WTC11 (cell line): ENCODE measurements at regions not wholly inside any gene's neighbourhood (a gene's known extent, or its start where the extent isn't known, plus 50 kb on each side); places are given as distances from the start of the nearest gene placed in this dataset.

Source experiments
- ATAC-seq: fragments of 200-7000 bp; cut with Tn5 transposase; 2 replicates; pipeline ENCODE4 v1.10.0; 2021; ENCODE audit warnings: mild to moderate bottlenecking, moderate library complexity
- CTCF ChIA-PET: fragments of 300-600 bp; sonication (Branson Sonifier 250); formaldehyde crosslinking; loops from one replicate; lab custom pipeline; 2021; ENCODE audit warnings: antibody characterized with exemption; lab: Charles Lee
- POLR2A ChIA-PET: fragments of 350-600 bp; sonication (Branson Sonifier 250); formaldehyde crosslinking; loops from one replicate; lab custom pipeline; 2021; ENCODE audit warnings: antibody characterized with exemption; lab: Charles Lee
- DNase-seq: peaks from one replicate; pipeline ENCODE4 v3.0.0; 2021; ENCODE audit warnings: low spot score
- H3K27ac Mint-ChIP-seq: 2 replicates; pipeline ENCODE4 v1.8.0; 2021; ENCODE audit warnings: mixed read lengths
- H3K27me3 Mint-ChIP-seq: 2 replicates; pipeline ENCODE4 v1.8.0; 2021; ENCODE audit warnings: low read depth, mild to moderate bottlenecking, moderate library complexity, mixed read lengths
- H3K36me3 Mint-ChIP-seq: 2 replicates; pipeline ENCODE4 v1.8.0; 2021; ENCODE audit warnings: mixed read lengths
- H3K4me1 Mint-ChIP-seq: 2 replicates; pipeline ENCODE4 v1.8.0; 2022; ENCODE audit warnings: mixed read lengths
- H3K4me3 Mint-ChIP-seq: 2 replicates; pipeline ENCODE4 v1.8.0; 2021; ENCODE audit warnings: mild to moderate bottlenecking, moderate library complexity, mixed read lengths
- H3K9me3 Mint-ChIP-seq: 2 replicates; pipeline ENCODE4 v1.8.0; 2021; ENCODE audit warnings: mixed read lengths
- ATF1 ChIP-seq: sonication (generic); formaldehyde crosslinking; IDR thresholded peaks from 2 replicates; pipeline ENCODE4 v1.8.1; 2023; ENCODE audit warnings: mild to moderate bottlenecking, moderate library complexity, missing genetic modification reagents
- CBFB ChIP-seq: sonication (generic); formaldehyde crosslinking; IDR thresholded peaks from 2 replicates; pipeline ENCODE4 v1.8.1; 2022; ENCODE audit warnings: mild to moderate bottlenecking, low read depth, missing genetic modification reagents
- CREB1 ChIP-seq: sonication (generic); formaldehyde crosslinking; IDR thresholded peaks from 2 replicates; pipeline ENCODE4 v1.8.0; 2023; ENCODE audit warnings: mild to moderate bottlenecking, missing genetic modification reagents
- CREM ChIP-seq: sonication (generic); formaldehyde crosslinking; IDR thresholded peaks from 2 replicates; pipeline ENCODE4 v1.8.1; 2022; ENCODE audit warnings: mild to moderate bottlenecking, missing genetic modification reagents, moderate library complexity
- ELF4 ChIP-seq: sonication (generic); formaldehyde crosslinking; IDR thresholded peaks from 2 replicates; pipeline ENCODE4 v1.8.1; 2022; ENCODE audit warnings: low read depth, mild to moderate bottlenecking, moderate library complexity, missing genetic modification reagents
- GABPB1 ChIP-seq: sonication (generic); formaldehyde crosslinking; IDR thresholded peaks from 2 replicates; pipeline ENCODE4 v1.8.1; 2023; ENCODE audit warnings: mild to moderate bottlenecking, missing genetic modification reagents
- GRHL2 ChIP-seq: fragments of 250-450 bp; sonication (Bioruptor Pico); IDR thresholded peaks from 2 replicates; pipeline ENCODE4 v1.8.0; 2022; ENCODE audit warnings: mild to moderate bottlenecking, moderate library complexity; ENCODE audit not compliant: insufficient replicate concordance, severe bottlenecking
- MXD4 ChIP-seq: fragments of 250-450 bp; sonication (Bioruptor Pico); IDR thresholded peaks from 2 replicates; pipeline ENCODE4 v1.8.0; 2021; ENCODE audit warnings: mild to moderate bottlenecking, moderate library complexity, borderline replicate concordance
- NR1H2 ChIP-seq: sonication (generic); formaldehyde crosslinking; IDR thresholded peaks from 2 replicates; pipeline ENCODE4 v1.9.0; 2021; ENCODE audit warnings: mild to moderate bottlenecking, moderate library complexity, missing genetic modification reagents
- NR3C1 ChIP-seq: sonication (generic); formaldehyde crosslinking; conservative IDR thresholded peaks from 2 replicates; pipeline ENCODE4 v1.8.1; 2023; ENCODE audit warnings: low read depth, mild to moderate bottlenecking, missing genetic modification reagents
- OVOL2 ChIP-seq: fragments of 250-450 bp; sonication (Bioruptor Pico); IDR thresholded peaks from 2 replicates; pipeline ENCODE4 v1.9.0; 2021; ENCODE audit warnings: mild to moderate bottlenecking, borderline replicate concordance
- RELA ChIP-seq: sonication (generic); formaldehyde crosslinking; IDR thresholded peaks from 2 replicates; pipeline ENCODE4 v1.8.1; 2022; ENCODE audit warnings: missing genetic modification reagents, mild to moderate bottlenecking, borderline replicate concordance
- SOX15 ChIP-seq: fragments of 250-450 bp; sonication (Bioruptor Pico); IDR thresholded peaks from 2 replicates; pipeline ENCODE4 v1.9.0; 2021; ENCODE audit warnings: mild to moderate bottlenecking
- ZNF121 ChIP-seq: sonication (generic); formaldehyde crosslinking; IDR thresholded peaks from 2 replicates; pipeline ENCODE4 v1.8.0; 2023; ENCODE audit warnings: missing genetic modification reagents
- ZNF232 ChIP-seq: sonication (generic); formaldehyde crosslinking; IDR thresholded peaks from 2 replicates; pipeline ENCODE4 v1.8.0; 2022; ENCODE audit warnings: mild to moderate bottlenecking, missing genetic modification reagents
- ZNF263 ChIP-seq: sonication (generic); formaldehyde crosslinking; IDR thresholded peaks from 2 replicates; pipeline ENCODE4 v1.8.1; 2022; ENCODE audit warnings: low read depth, mild to moderate bottlenecking, moderate library complexity, missing genetic modification reagents
- ZNF317 ChIP-seq: sonication (generic); formaldehyde crosslinking; IDR thresholded peaks from 2 replicates; pipeline ENCODE4 v1.8.1; 2023; ENCODE audit warnings: low read depth, mild to moderate bottlenecking, moderate library complexity, missing genetic modification reagents, borderline replicate concordance
- ZNF396 ChIP-seq: fragments of 250-450 bp; sonication (Bioruptor Pico); IDR thresholded peaks from 2 replicates; pipeline ENCODE4 v1.8.0; 2021; ENCODE audit warnings: mild to moderate bottlenecking, moderate library complexity, borderline replicate concordance
- ZNF416 ChIP-seq: fragments of 250-450 bp; sonication (Bioruptor Pico); IDR thresholded peaks from 2 replicates; pipeline ENCODE4 v1.9.0; 2021; ENCODE audit warnings: mild to moderate bottlenecking, inconsistent platforms
- ZNF423 ChIP-seq: fragments of 250-450 bp; sonication (Bioruptor Pico); IDR thresholded peaks from 2 replicates; pipeline ENCODE4 v2.1.2; 2022; ENCODE audit warnings: mild to moderate bottlenecking, moderate library complexity
- TF ChIP-seq, protein P1 (sequence below): sonication (generic); formaldehyde crosslinking; IDR thresholded peaks from 2 replicates; pipeline ENCODE4 v1.8.1; 2022; ENCODE audit warnings: mild to moderate bottlenecking, moderate library complexity, missing genetic modification reagents
- TF ChIP-seq, protein P2 (sequence below): sonication (generic); formaldehyde crosslinking; IDR thresholded peaks from 2 replicates; pipeline ENCODE4 v1.8.0; 2022; ENCODE audit warnings: mild to moderate bottlenecking, missing genetic modification reagents
- TF ChIP-seq, protein P3 (sequence below): fragments of 250-450 bp; sonication (Bioruptor Pico); IDR thresholded peaks from 2 replicates; pipeline ENCODE4 v1.9.0; 2021; ENCODE audit warnings: moderate library complexity, mild to moderate bottlenecking, inconsistent platforms, borderline replicate concordance
- TF ChIP-seq, protein P4 (sequence below): fragments of 250-450 bp; sonication (Bioruptor Pico); IDR thresholded peaks from 2 replicates; pipeline ENCODE4 v1.9.0; 2021; ENCODE audit warnings: mild to moderate bottlenecking
- TF ChIP-seq, protein P5 (sequence below): sonication (generic); formaldehyde crosslinking; IDR thresholded peaks from 2 replicates; pipeline ENCODE4 v1.8.0; 2023; ENCODE audit warnings: mild to moderate bottlenecking, missing genetic modification reagents
- TF ChIP-seq, protein P6 (sequence below): sonication (generic); formaldehyde crosslinking; IDR thresholded peaks from 2 replicates; pipeline ENCODE4 v1.8.1; 2023; ENCODE audit warnings: mild to moderate bottlenecking, missing genetic modification reagents, moderate library complexity

DNA sequence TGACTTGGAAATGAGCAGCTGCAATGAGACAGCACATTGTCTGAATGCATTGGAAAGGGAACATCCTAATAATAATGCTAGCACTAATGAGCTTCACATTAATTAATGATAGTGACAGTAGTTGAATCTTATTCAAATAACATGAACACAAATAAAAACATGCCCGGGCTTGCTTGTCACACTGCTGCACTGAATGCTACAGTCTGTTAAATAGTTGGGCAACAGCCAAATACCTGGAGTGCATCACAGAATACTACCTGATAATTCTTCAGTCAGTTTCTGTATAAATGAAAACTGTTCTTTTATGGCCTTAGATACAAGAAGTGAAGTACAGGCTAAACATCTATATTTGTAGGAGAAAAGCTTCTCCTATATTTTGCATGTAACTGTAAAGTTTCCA is 458.7 kb downstream of the RNF144B start (continued):
- TF ChIP-seq, protein P1, sequence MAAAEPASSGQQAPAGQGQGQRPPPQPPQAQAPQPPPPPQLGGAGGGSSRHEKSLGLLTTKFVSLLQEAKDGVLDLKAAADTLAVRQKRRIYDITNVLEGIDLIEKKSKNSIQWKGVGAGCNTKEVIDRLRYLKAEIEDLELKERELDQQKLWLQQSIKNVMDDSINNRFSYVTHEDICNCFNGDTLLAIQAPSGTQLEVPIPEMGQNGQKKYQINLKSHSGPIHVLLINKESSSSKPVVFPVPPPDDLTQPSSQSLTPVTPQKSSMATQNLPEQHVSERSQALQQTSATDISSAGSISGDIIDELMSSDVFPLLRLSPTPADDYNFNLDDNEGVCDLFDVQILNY (CRISPR knock-in tag): no peak

DNA sequence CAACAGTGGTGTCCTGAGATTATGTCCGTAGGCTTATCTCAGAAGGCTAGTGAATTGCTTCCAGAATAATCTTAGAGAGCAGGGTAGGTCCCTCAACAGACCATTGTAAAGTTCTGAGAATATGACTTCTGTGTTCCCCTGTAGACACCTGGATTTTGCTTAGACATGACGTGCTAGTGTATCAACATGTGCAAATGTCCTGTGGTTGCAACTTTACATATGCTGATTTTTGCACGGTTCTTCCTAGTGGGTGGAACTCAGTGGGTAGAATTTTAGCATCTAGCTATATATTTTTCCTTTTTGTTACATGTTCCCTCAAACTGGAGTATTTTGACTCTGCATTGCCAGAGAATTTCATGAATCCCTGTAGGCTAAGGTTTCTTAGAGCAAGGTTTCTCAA is 459.2 kb downstream of the RNF144B start:
- H3K36me3 Mint-ChIP-seq: no peaks in the 10 kb centered on the region
- no peak for DNase-seq
- H3K27me3 Mint-ChIP-seq: no peaks in the 10 kb centered on the region
- H3K4me3 Mint-ChIP-seq: no peak overlapping the region
- POLR2A ChIA-PET: no interaction called here
- CTCF ChIA-PET: no interaction called here
- no peak overlapping the region for H3K27ac Mint-ChIP-seq
- TF ChIP-seq GABPB1 (CRISPR knock-in tag) (no peak), ELF4 (CRISPR knock-in tag) (no peak), ZNF396 (no peak), CREB1 (CRISPR knock-in tag) (no peak), NR3C1 (CRISPR knock-in tag) (no peak), MXD4 (CRISPR knock-in tag) (no peak), ZNF263 (no peak), ZNF121 (no peak), CBFB (CRISPR knock-in tag) (no peak)
- TF ChIP-seq, protein P2, sequence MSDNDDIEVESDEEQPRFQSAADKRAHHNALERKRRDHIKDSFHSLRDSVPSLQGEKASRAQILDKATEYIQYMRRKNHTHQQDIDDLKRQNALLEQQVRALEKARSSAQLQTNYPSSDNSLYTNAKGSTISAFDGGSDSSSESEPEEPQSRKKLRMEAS (CRISPR knock-in tag): no peak
- TF ChIP-seq, all 79 proteins: peak for 0
- Mint-ChIP-seq H3K4me1 (0 out of 2 replicates have a peak, but pooled peaks cover 3% of the 10 kb centered on the region), H3K9me3 (no peaks in the 10 kb centered on the region)
- no peak for ATAC-seq

DNA sequence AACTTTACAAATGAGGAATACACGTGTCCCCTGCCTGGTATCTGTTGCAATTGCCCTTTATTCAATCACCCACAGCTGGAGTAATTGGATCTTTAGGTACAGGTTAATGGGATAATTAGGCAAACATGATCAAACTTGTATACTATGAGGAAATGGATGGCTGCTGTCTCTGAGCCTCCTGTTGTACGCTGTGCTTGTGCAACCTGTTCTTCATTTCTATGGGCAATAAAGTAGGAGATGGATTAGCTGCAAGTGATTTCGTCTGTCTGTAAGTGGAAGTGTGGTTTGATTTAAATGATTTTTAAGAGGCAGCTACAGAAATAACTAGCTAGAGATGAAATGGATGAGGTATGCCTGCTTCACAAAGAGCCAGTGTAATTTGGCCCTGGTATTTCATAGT is 474.1 kb downstream of the RNF144B start:
- Mint-ChIP-seq H3K4me1 (no peaks in the 10 kb centered on the region), H3K4me3 (no peak overlapping the region), H3K9me3 (peaks cover 9% of the 10 kb centered on the region), H3K36me3 (no peaks in the 10 kb centered on the region), H3K27me3 (no peaks in the 10 kb centered on the region), H3K27ac (no peak overlapping the region)
- ChIA-PET CTCF (no interaction called here), POLR2A (no interaction called here)
- TF ChIP-seq SOX15 (CRISPR knock-in tag) (no peak), ZNF416 (no peak), ATF1 (no peak), ZNF232 (CRISPR knock-in tag) (no peak), NR1H2 (no peak), ZNF423 (no peak), GRHL2 (CRISPR knock-in tag) (no peak), MXD4 (CRISPR knock-in tag) (no peak), RELA (CRISPR knock-in tag) (no peak), ZNF317 (CRISPR knock-in tag) (no peak), OVOL2 (CRISPR knock-in tag) (no peak), CREM (CRISPR knock-in tag) (no peak)
- TF ChIP-seq, protein P3, sequence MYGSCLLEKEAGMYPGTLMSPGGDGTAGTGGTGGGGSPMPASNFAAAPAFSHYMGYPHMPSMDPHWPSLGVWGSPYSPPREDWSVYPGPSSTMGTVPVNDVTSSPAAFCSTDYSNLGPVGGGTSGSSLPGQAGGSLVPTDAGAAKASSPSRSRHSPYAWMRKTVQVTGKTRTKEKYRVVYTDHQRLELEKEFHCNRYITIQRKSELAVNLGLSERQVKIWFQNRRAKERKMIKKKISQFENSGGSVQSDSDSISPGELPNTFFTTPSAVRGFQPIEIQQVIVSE (CRISPR knock-in tag): no peak
- TF ChIP-seq, protein P4, sequence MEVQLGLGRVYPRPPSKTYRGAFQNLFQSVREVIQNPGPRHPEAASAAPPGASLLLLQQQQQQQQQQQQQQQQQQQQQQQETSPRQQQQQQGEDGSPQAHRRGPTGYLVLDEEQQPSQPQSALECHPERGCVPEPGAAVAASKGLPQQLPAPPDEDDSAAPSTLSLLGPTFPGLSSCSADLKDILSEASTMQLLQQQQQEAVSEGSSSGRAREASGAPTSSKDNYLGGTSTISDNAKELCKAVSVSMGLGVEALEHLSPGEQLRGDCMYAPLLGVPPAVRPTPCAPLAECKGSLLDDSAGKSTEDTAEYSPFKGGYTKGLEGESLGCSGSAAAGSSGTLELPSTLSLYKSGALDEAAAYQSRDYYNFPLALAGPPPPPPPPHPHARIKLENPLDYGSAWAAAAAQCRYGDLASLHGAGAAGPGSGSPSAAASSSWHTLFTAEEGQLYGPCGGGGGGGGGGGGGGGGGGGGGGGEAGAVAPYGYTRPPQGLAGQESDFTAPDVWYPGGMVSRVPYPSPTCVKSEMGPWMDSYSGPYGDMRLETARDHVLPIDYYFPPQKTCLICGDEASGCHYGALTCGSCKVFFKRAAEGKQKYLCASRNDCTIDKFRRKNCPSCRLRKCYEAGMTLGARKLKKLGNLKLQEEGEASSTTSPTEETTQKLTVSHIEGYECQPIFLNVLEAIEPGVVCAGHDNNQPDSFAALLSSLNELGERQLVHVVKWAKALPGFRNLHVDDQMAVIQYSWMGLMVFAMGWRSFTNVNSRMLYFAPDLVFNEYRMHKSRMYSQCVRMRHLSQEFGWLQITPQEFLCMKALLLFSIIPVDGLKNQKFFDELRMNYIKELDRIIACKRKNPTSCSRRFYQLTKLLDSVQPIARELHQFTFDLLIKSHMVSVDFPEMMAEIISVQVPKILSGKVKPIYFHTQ (CRISPR knock-in tag): no peak
- TF ChIP-seq, protein P5, sequence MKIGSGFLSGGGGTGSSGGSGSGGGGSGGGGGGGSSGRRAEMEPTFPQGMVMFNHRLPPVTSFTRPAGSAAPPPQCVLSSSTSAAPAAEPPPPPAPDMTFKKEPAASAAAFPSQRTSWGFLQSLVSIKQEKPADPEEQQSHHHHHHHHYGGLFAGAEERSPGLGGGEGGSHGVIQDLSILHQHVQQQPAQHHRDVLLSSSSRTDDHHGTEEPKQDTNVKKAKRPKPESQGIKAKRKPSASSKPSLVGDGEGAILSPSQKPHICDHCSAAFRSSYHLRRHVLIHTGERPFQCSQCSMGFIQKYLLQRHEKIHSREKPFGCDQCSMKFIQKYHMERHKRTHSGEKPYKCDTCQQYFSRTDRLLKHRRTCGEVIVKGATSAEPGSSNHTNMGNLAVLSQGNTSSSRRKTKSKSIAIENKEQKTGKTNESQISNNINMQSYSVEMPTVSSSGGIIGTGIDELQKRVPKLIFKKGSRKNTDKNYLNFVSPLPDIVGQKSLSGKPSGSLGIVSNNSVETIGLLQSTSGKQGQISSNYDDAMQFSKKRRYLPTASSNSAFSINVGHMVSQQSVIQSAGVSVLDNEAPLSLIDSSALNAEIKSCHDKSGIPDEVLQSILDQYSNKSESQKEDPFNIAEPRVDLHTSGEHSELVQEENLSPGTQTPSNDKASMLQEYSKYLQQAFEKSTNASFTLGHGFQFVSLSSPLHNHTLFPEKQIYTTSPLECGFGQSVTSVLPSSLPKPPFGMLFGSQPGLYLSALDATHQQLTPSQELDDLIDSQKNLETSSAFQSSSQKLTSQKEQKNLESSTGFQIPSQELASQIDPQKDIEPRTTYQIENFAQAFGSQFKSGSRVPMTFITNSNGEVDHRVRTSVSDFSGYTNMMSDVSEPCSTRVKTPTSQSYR: no peak
- TF ChIP-seq, protein P6, sequence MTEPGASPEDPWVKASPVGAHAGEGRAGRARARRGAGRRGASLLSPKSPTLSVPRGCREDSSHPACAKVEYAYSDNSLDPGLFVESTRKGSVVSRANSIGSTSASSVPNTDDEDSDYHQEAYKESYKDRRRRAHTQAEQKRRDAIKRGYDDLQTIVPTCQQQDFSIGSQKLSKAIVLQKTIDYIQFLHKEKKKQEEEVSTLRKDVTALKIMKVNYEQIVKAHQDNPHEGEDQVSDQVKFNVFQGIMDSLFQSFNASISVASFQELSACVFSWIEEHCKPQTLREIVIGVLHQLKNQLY (CRISPR knock-in tag): no peak
- no peak for DNase-seq
- no peak for ATAC-seq
